PC-3 (cell line): ENCODE measurements at regions not wholly inside any gene's neighbourhood (a gene's known extent, or its start where the extent isn't known, plus 50 kb on each side); places are given as distances from the start of the nearest gene placed in this dataset.

Source experiments
- ATAC-seq: fragments of 200-7000 bp; cut with Tn5 transposase; 2 replicates; pipeline ENCODE4 v1.9.1; 2020; ENCODE audit warnings: mild to moderate bottlenecking, moderate library complexity
- BruUV-seq: library from RNA; stranded (reverse); fragments of 400-500 nt; replicated peaks from 2 replicates; lab custom pipeline; 2021; lab: Mats Ljungman, UMichigan
- CTCF ChIA-PET: fragments of 300-600 bp; sonication (Branson Sonifier 250); formaldehyde crosslinking; loops from one replicate; lab custom pipeline; 2022; ENCODE audit warnings: antibody characterized with exemption; lab: Charles Lee
- POLR2A ChIA-PET: fragments of 300-600 bp; sonication (Branson Sonifier 250); formaldehyde crosslinking; loops from one replicate; lab custom pipeline; 2022; ENCODE audit warnings: antibody characterized with exemption; ENCODE audit not compliant: unreplicated experiment; lab: Charles Lee
- DNase-seq: peaks from one replicate; pipeline ENCODE4 v3.0.0-alpha.2; 2015
- H2AFZ ChIP-seq: fragments of 300-600 bp; sonication (generic); 2 replicates; pipeline ENCODE4 v1.6.0; 2016; ENCODE audit warnings: antibody characterized with exemption, low read length
- H3F3A ChIP-seq: fragments of 300-600 bp; sonication (generic); one replicate; pipeline ENCODE4 v1.6.0; 2017; ENCODE audit warnings: antibody characterized with exemption, low read length, control low read depth, mild to moderate bottlenecking; ENCODE audit not compliant: unreplicated experiment
- H3K27ac ChIP-seq: fragments of 300-600 bp; sonication (generic); 2 replicates; pipeline ENCODE4 v1.5.1; 2016; ENCODE audit warnings: mild to moderate bottlenecking, low read length
- H3K27me3 ChIP-seq: fragments of 300-600 bp; sonication (generic); 2 replicates; pipeline ENCODE4 v1.6.1; 2016; ENCODE audit warnings: low read length, mixed read lengths
- H3K36me3 ChIP-seq: fragments of 300-600 bp; sonication (generic); 2 replicates; pipeline ENCODE4 v1.6.1; 2016; ENCODE audit warnings: low read depth, mixed run types, low read length, mixed read lengths
- H3K4me1 ChIP-seq: fragments of 300-600 bp; sonication (generic); 2 replicates; pipeline ENCODE4 v1.5.1; 2016; ENCODE audit warnings: low read length; ENCODE audit not compliant: insufficient read depth
- H3K4me2 ChIP-seq: fragments of 300-600 bp; sonication (generic); 2 replicates; pipeline ENCODE4 v1.6.0; 2016; ENCODE audit warnings: low read length
- H3K4me3 ChIP-seq: fragments of 300-600 bp; sonication (generic); 2 replicates; pipeline ENCODE4 v1.5.1; 2016; ENCODE audit warnings: mild to moderate bottlenecking, low read length, mixed read lengths
- H3K79me2 ChIP-seq: fragments of 300-600 bp; sonication (generic); 2 replicates; pipeline ENCODE4 v1.6.1; 2017; ENCODE audit warnings: low read length, mixed read lengths
- H3K9ac ChIP-seq: fragments of 300-600 bp; sonication (generic); 2 replicates; pipeline ENCODE4 v1.6.0; 2016; ENCODE audit warnings: mild to moderate bottlenecking, low read length
- H3K9me2 ChIP-seq: fragments of 300-600 bp; sonication (generic); replicated peaks from 2 replicates; pipeline ENCODE4 v1.6.1; 2016; ENCODE audit warnings: mixed run types, low read length, mixed read lengths
- H3K9me3 ChIP-seq: fragments of 300-600 bp; sonication (generic); 2 replicates; pipeline ENCODE4 v1.6.1; 2016; ENCODE audit warnings: low read length, mixed read lengths
- H4K20me1 ChIP-seq: fragments of 300-600 bp; sonication (generic); 2 replicates; pipeline ENCODE4 v1.6.1; 2016; ENCODE audit warnings: low read length, mixed read lengths
- CTCF ChIP-seq: fragments of 300-600 bp; sonication (generic); conservative IDR thresholded peaks from 2 replicates; pipeline ENCODE4 v1.5.1; 2017; ENCODE audit warnings: antibody characterized with exemption, low read depth, mild to moderate bottlenecking, low read length
- EZH2 ChIP-seq: fragments of 300-600 bp; sonication (generic); IDR thresholded peaks from one replicate; pipeline ENCODE4 v1.6.1; 2017; ENCODE audit warnings: antibody characterized with exemption, mild to moderate bottlenecking, low read length; ENCODE audit not compliant: unreplicated experiment
- EZH2phosphoT487 ChIP-seq: fragments of 300-600 bp; sonication (generic); IDR thresholded peaks from 2 replicates; pipeline ENCODE4 v1.6.1; 2018; ENCODE audit warnings: mild to moderate bottlenecking, antibody characterized with exemption, low read length, borderline replicate concordance
- intact Hi-C: fragments of 100-400 bp; cut with micrococcal nuclease; formaldehyde crosslinking; loops from 2 replicates; pipeline ENCODE4 v1.9.0; 2023

GRCh38 chr15:35720019-35720418 lies 174.1 kb upstream of the DPH6 start:
- ChIA-PET CTCF (no interaction called here), POLR2A (no interaction called here)
- no TSS peak for BruUV-seq
- H3K4me1 ChIP-seq, result peaks cover 31% of the 10 kb centered on the region
- no peaks in the 10 kb centered on the region for H3K79me2 ChIP-seq
- H3K27ac ChIP-seq, result no peak overlapping the region
- H3K9ac ChIP-seq, result no peak overlapping the region
- intact Hi-C loops, result no loop called here
- H3K4me2 ChIP-seq, result 0 out of 2 replicates have a peak overlapping the region, but pooled peaks have one; percentile 15
- TF ChIP-seq EZH2 (no peak), EZH2phosphoT487 (no peak), CTCF (no peak)
- no peaks in the 10 kb centered on the region for H3F3A ChIP-seq
- H3K4me3 ChIP-seq, result no peak overlapping the region
- no peaks in the 10 kb centered on the region for H3K9me2 ChIP-seq
- no peaks in the 10 kb centered on the region for H3K36me3 ChIP-seq
- no peak overlapping the region for H2AFZ ChIP-seq
- ATAC-seq (peak; percentile 48), DNase-seq (peak; percentile 42)
- no peaks in the 10 kb centered on the region for H3K9me3 ChIP-seq
- no peaks in the 10 kb centered on the region for H4K20me1 ChIP-seq
- H3K27me3 ChIP-seq, result no peaks in the 10 kb centered on the region

- no peak for DNase-seq
- H3K4me3 ChIP-seq, result no peak overlapping the region
- POLR2A ChIA-PET, result no interaction called here
These were observed 175.0 kb upstream of the DPH6 start for GRCh38 chr15:35720984-35721383.

More at GRCh38 chr15:35720984-35721383, 175.0 kb upstream of the DPH6 start:
- no peak for ATAC-seq
- TF ChIP-seq EZH2 (no peak), CTCF (no peak), EZH2phosphoT487 (no peak)
- no peaks in the 10 kb centered on the region for H3K9me2 ChIP-seq
- H3F3A ChIP-seq, result peaks cover 4% of the 10 kb centered on the region
- intact Hi-C loops, result no loop called here
- no peak overlapping the region for H2AFZ ChIP-seq
- H3K9ac ChIP-seq, result no peak overlapping the region
- no peak overlapping the region for H3K27ac ChIP-seq
- H3K79me2 ChIP-seq, result no peaks in the 10 kb centered on the region
- peaks cover 38% of the 10 kb centered on the region for H3K4me1 ChIP-seq
- no peak overlapping the region for H3K4me2 ChIP-seq
- no peaks in the 10 kb centered on the region for H3K27me3 ChIP-seq
- no TSS peak for BruUV-seq
- H3K36me3 ChIP-seq, result no peaks in the 10 kb centered on the region
- CTCF ChIA-PET, result no interaction called here
- H4K20me1 ChIP-seq, result no peaks in the 10 kb centered on the region
- H3K9me3 ChIP-seq, result no peaks in the 10 kb centered on the region
